Body of pancreas (tissue), 4 donors: ENCODE measurements at regions not wholly inside any gene's neighbourhood (a gene's known extent, or its start where the extent isn't known, plus 50 kb on each side); places are given as distances from the start of the nearest gene placed in this dataset.

ENCODE experiments used
- CTCF ChIP-seq, 7 experiments: fragments of 450-650 bp in 4 of 7; fragments of 200-600 bp in 3 of 7; sonication (generic) in 3 of 7; IDR thresholded peaks; one replicate each; pipeline ENCODE4 v1.5.1; 2016 to 2019; ENCODE audit warnings: antibody characterized with exemption in 7 of 7
- POLR2A ChIP-seq, 3 donors: fragments of 450-650 bp; IDR thresholded peaks; one replicate each; pipeline ENCODE4 v1.6.1; 2016; ENCODE audit warnings: antibody characterized with exemption in 3 of 3, mild to moderate bottlenecking in 2 of 3

DNA sequence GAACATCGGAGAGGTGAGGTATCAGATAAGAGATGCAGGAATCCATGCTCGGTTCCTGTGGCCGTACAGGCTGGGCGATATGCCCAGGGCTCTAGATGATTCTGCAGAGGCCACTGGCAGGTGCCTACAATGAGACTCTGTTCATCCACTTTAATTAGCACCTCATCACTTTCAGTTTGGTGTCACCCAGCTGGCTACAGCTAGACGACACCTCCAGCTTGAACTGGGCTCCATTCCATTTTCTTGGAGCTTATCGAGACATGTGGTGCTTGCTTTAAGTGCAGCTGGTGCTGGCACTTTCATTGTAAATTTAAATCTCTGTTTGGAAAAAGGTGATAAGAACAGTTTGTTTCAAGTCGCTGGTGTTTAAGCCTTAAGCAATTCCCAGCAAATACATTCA, 322.5 kb upstream of the ADGRL2 start:
- TF ChIP-seq CTCF (IDR thresholded peaks at IDR 0.05) (no peak), POLR2A (IDR thresholded peaks at IDR 0.05) (no peak)
